ENCODE measurements at regions not wholly inside any gene's neighbourhood (a gene's known extent, or its start where the extent isn't known, plus 50 kb on each side); places are given as distances from the start of the nearest gene placed in this dataset.

- no peak overlapping the region for H3T11ph ChIP-seq (ENCODE audit: low read length)
- H3K9ac ChIP-seq (ENCODE audit: extremely low read depth, insufficient read length, low read length), result no peak overlapping the region
- H3K23me2 ChIP-seq (ENCODE audit: insufficient read length, low read depth, low read length, poor library complexity, severe bottlenecking), result no peaks in the 10 kb centered on the region
- H4K20me1 ChIP-seq (ENCODE audit: control insufficient read depth, insufficient read depth, insufficient read length), result no peaks in the 10 kb centered on the region
- no peak overlapping the region for H4K8ac ChIP-seq (replicated peaks; ENCODE audit: insufficient read length, low read depth, low read length)
- H2BK20ac ChIP-seq (ENCODE audit: low read depth, low read length, poor library complexity, severe bottlenecking), result no peak overlapping the region
- H2AK5ac ChIP-seq (ENCODE audit: insufficient read length, low read length), result no peak overlapping the region
- no peak overlapping the region for H3K27ac ChIP-seq (ENCODE audit: insufficient read length, low read depth, low read length)
- no CpG with 5 or more reads among the region's 2 CpGs for WGBS (ENCODE audit: extremely low coverage, insufficient read length, low lambda C conversion rate)
- H3K27me3 ChIP-seq (ENCODE audit: insufficient read depth, low read length), result no peaks in the 10 kb centered on the region
- H3K4me1 Mint-ChIP-seq, result peaks cover 3 to 5% of the 10 kb centered on the region in 2 experiments
- H3K4me2 ChIP-seq (ENCODE audit: insufficient read depth, insufficient read length, low read length), result no peak overlapping the region
- no peaks in the 10 kb centered on the region for H3K4me1 ChIP-seq (ENCODE audit: insufficient read depth, low read length)
- H2BK120ac ChIP-seq (ENCODE audit: low read depth, low read length, poor library complexity, severe bottlenecking), result no peak overlapping the region
- no peak overlapping the region for H3K4ac ChIP-seq (ENCODE audit: low read depth, low read length)
- H2BK5ac ChIP-seq (ENCODE audit: insufficient read length, low read length), result no peak overlapping the region
- no peak overlapping the region for H3K56ac ChIP-seq (ENCODE audit: insufficient read length, low read depth, low read length)
- no peaks in the 10 kb centered on the region for H3K9me3 Mint-ChIP-seq
- H4K5ac ChIP-seq (ENCODE audit: insufficient read length, low read depth, low read length), result no peak overlapping the region
- H3K23ac ChIP-seq (ENCODE audit: insufficient read length, low read depth, low read length), result no peak overlapping the region
- no peaks in the 10 kb centered on the region for H3K79me2 ChIP-seq (ENCODE audit: insufficient read depth, low read length)
- H3K4me3 Mint-ChIP-seq, result no peak overlapping the region
- no peaks in the 10 kb centered on the region for H3K9me3 ChIP-seq (ENCODE audit: control insufficient read depth, low read depth, low read length)
- no peaks in the 10 kb centered on the region for H3K79me1 ChIP-seq (ENCODE audit: insufficient read depth, low read depth, low read length, poor library complexity, severe bottlenecking)
- no peak overlapping the region for H2BK12ac ChIP-seq (ENCODE audit: insufficient read length, low read depth, low read length)
- no peak for DNase-seq
- no peaks in the 10 kb centered on the region for H3K27me3 Mint-ChIP-seq (ENCODE audit: low read depth)
- no peak overlapping the region for H3K27ac Mint-ChIP-seq
- no peaks in the 10 kb centered on the region for H3K36me3 Mint-ChIP-seq (ENCODE audit: insufficient read depth in 1 of 3, low read depth in 3 of 3)
- no peak for TF ChIP-seq CTCF (conservative IDR thresholded peaks at IDR 0.05)
- no peak overlapping the region for H2BK15ac ChIP-seq (ENCODE audit: low read depth, low read length)
- H2AFZ ChIP-seq (ENCODE audit: low read length), result no peak overlapping the region
- H3K14ac ChIP-seq (ENCODE audit: insufficient read depth, low read length), result no peak overlapping the region
- H4K91ac ChIP-seq (ENCODE audit: insufficient read length, low read depth, low read length), result no peak overlapping the region
- H3K18ac ChIP-seq (ENCODE audit: insufficient read length, low read depth, low read length), result no peak overlapping the region
Observed at GRCh38 chr2:154995361-154995760, 296.9 kb downstream of the KCNJ3 start.

Data from H9 (cell line).